ENCODE measurements at regions not wholly inside any gene's neighbourhood (a gene's known extent, or its start where the extent isn't known, plus 50 kb on each side); places are given as distances from the start of the nearest gene placed in this dataset.

GRCh38 chr6:142624978-142625715, 319.8 kb downstream of the HIVEP2 start:
- H3K9me3 ChIP-seq = no peaks in the 10 kb centered on the region
- H3K36me3 ChIP-seq = no peaks in the 10 kb centered on the region
- H3K4me1 ChIP-seq (ENCODE audit: control insufficient read depth in 1 of 2, insufficient read depth in 1 of 2, low read depth in 1 of 2, low read length in 1 of 2) = no peaks in the 10 kb centered on the region
- no peaks in the 10 kb centered on the region for H3K27me3 ChIP-seq
- no peak overlapping the region for H3K4me3 ChIP-seq (ENCODE audit: low read depth in 1 of 2, low read length in 1 of 2)
- H3K27ac ChIP-seq = no peak overlapping the region
- no peak for TF ChIP-seq CTCF (IDR thresholded peaks at IDR 0.05)

- H3K27me3 ChIP-seq = no peaks in the 10 kb centered on the region
- TF ChIP-seq CTCF (IDR thresholded peaks at IDR 0.05) = no peak
- no peak overlapping the region for H3K4me3 ChIP-seq (ENCODE audit: low read depth in 1 of 2, low read length in 1 of 2)
- no peaks in the 10 kb centered on the region for H3K9me3 ChIP-seq
- no peaks in the 10 kb centered on the region for H3K4me1 ChIP-seq (ENCODE audit: control insufficient read depth in 1 of 2, insufficient read depth in 1 of 2, low read depth in 1 of 2, low read length in 1 of 2)
- no peak overlapping the region for H3K27ac ChIP-seq
- no peaks in the 10 kb centered on the region for H3K36me3 ChIP-seq
Measured at GRCh38 chr6:142627474-142627873, 317.5 kb downstream of the HIVEP2 start.

- Histone ChIP-seq H3K4me3 (ENCODE audit: low read depth in 1 of 2, low read length in 1 of 2) (no peak overlapping the region), H3K27ac (no peak overlapping the region), H3K36me3 (no peaks in the 10 kb centered on the region), H3K4me1 (ENCODE audit: control insufficient read depth in 1 of 2, insufficient read depth in 1 of 2, low read depth in 1 of 2, low read length in 1 of 2) (no peaks in the 10 kb centered on the region), H3K9me3 (no peaks in the 10 kb centered on the region), H3K27me3 (no peaks in the 10 kb centered on the region)
- TF ChIP-seq CTCF (IDR thresholded peaks at IDR 0.05) = no peak
Measured at GRCh38 chr6:142631517-142632385, 313.2 kb downstream of the HIVEP2 start.

- TF ChIP-seq CTCF (IDR thresholded peaks at IDR 0.05) = no peak
- Histone ChIP-seq H3K9me3 (no peaks in the 10 kb centered on the region), H3K27me3 (no peaks in the 10 kb centered on the region), H3K4me1 (ENCODE audit: control insufficient read depth in 1 of 2, insufficient read depth in 1 of 2, low read depth in 1 of 2, low read length in 1 of 2) (no peaks in the 10 kb centered on the region), H3K4me3 (ENCODE audit: low read depth in 1 of 2, low read length in 1 of 2) (no peak overlapping the region), H3K27ac (no peak overlapping the region), H3K36me3 (no peaks in the 10 kb centered on the region)
Measured at GRCh38 chr6:142633317-142633716, 311.7 kb downstream of the HIVEP2 start.

GRCh38 chr6:142635130-142635529, 309.8 kb downstream of the HIVEP2 start:
- Histone ChIP-seq H3K4me1 (ENCODE audit: control insufficient read depth in 1 of 2, insufficient read depth in 1 of 2, low read depth in 1 of 2, low read length in 1 of 2) (no peaks in the 10 kb centered on the region), H3K9me3 (no peaks in the 10 kb centered on the region), H3K27ac (no peak overlapping the region), H3K4me3 (ENCODE audit: low read depth in 1 of 2, low read length in 1 of 2) (no peak overlapping the region), H3K27me3 (no peaks in the 10 kb centered on the region), H3K36me3 (no peaks in the 10 kb centered on the region)
- no peak for TF ChIP-seq CTCF (IDR thresholded peaks at IDR 0.05)
